VCaP (cell line): ENCODE measurements at regions not wholly inside any gene's neighbourhood (a gene's known extent, or its start where the extent isn't known, plus 50 kb on each side); places are given as distances from the start of the nearest gene placed in this dataset.
A peak's percentile ranks its signal among the peaks of the same experiment; 100 is the strongest.

Experiments
- H3K27ac ChIP-seq: fragments of 450-650 bp; 2 replicates; pipeline ENCODE4 v1.5.1; 2017
- TF ChIP-seq, protein P1 (sequence below): fragments of 450-650 bp; conservative IDR thresholded peaks from 2 replicates; pipeline ENCODE4 v1.5.1; 2017; ENCODE audit warnings: mild to moderate bottlenecking, moderate library complexity

DNA sequence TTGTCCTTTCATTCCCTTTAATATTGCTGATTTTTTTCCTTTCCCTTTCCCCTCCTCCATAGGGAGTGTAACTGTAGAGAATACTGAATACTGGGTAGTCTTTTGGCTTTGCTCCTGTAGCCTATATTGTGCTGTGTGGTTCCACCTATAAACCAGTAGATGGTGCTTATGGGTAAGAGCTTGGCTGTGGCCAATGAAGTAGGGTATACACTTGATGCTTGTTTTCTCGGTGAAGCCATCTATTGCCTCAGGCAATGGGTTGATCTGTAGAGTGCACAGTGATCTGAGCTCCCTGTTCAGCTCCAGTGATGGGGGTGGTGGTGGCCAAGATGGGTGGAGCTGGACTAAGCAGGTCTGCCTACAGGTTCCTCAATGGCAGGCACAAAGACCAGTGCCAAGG lies 203.3 kb upstream of the IMPG1 start:
- TF ChIP-seq, protein P1, sequence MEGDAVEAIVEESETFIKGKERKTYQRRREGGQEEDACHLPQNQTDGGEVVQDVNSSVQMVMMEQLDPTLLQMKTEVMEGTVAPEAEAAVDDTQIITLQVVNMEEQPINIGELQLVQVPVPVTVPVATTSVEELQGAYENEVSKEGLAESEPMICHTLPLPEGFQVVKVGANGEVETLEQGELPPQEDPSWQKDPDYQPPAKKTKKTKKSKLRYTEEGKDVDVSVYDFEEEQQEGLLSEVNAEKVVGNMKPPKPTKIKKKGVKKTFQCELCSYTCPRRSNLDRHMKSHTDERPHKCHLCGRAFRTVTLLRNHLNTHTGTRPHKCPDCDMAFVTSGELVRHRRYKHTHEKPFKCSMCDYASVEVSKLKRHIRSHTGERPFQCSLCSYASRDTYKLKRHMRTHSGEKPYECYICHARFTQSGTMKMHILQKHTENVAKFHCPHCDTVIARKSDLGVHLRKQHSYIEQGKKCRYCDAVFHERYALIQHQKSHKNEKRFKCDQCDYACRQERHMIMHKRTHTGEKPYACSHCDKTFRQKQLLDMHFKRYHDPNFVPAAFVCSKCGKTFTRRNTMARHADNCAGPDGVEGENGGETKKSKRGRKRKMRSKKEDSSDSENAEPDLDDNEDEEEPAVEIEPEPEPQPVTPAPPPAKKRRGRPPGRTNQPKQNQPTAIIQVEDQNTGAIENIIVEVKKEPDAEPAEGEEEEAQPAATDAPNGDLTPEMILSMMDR, result peak; percentile 63
- H3K27ac ChIP-seq, result no peak overlapping the region

- TF ChIP-seq, protein P1, result no peak
- no peak overlapping the region for H3K27ac ChIP-seq
These were observed 192.0 kb upstream of the IMPG1 start for GRCh38 chr6:76264468-76264867.

- no peak overlapping the region for H3K27ac ChIP-seq
- TF ChIP-seq, protein P1, result no peak
These were observed 189.8 kb upstream of the IMPG1 start for GRCh38 chr6:76262240-76262639.

DNA sequence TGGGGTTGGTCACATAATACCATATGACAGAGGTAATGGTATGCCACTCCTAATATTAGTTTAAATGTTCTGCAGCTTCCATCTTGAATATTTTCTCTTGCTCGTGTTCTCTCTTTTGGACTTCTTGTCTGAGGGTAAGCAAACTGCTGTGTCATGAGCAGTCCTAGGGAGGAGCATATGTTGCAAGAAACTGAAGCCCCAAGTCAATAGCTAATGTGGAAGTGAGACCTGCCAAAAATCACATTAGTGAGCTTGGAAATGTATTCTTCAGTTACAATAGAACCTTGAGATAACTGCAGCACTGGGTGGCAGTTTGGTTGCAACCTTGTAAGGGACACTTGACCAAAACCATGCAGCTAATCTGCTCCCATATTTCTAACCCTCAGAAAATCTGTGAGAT lies 178.2 kb upstream of the IMPG1 start:
- no peak overlapping the region for H3K27ac ChIP-seq
- TF ChIP-seq, protein P1, result no peak

DNA sequence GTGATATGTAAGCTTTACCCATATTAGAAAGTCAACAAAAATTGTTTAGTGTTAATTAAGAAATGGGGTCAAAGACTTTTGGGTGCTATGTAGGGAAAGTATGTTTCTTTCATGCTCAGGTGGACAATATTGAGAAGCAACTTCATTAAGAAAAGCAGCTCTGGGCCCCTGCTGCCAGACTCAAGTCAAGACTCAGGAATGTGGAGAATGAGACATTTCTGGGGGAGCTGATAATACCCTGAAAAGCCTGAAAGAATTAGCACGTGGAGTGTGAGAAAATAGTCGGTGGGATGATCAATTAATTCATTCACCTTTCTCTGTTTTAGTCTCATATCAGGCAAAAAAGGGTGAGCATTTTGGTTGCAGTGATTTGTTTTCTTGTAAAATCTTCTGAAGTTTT lies 175.1 kb upstream of the IMPG1 start:
- TF ChIP-seq, protein P1, result no peak

GRCh38 chr6:76240092-76240491 lies 167.6 kb upstream of the IMPG1 start:
- H3K27ac ChIP-seq, result no peak overlapping the region
- TF ChIP-seq, protein P1, result no peak

More for the DNA sequence above, 175.1 kb upstream of the IMPG1 start:
- no peak overlapping the region for H3K27ac ChIP-seq

DNA sequence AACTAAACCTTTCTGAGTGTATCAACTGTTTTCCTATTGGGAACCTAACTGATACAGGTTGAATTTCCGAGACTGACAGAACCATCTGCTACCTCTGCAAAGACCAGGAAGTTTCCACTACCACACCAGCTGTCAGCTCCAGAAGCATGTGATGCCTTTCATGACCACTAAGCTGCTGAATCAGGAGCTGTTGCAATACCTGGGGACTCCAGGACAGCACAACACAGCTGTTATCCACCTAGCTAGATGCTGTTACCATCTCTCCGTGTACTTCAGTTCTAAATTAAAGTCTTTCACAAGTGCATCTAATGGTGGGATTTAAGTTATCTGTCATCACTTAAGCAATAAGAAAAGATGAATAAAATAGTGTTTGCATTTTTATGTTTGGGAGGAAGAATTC lies 158.2 kb upstream of the IMPG1 start:
- TF ChIP-seq, protein P1, result peak; percentile 40; the same call in 1 of the 2 replicates
- no peak overlapping the region for H3K27ac ChIP-seq

- TF ChIP-seq, protein P1, result no peak
- H3K27ac ChIP-seq, result no peak overlapping the region
These were observed 149.7 kb upstream of the IMPG1 start for GRCh38 chr6:76222189-76222588.
